Right lobe of liver (tissue), 4 donors: ENCODE measurements at regions not wholly inside any gene's neighbourhood (a gene's known extent, or its start where the extent isn't known, plus 50 kb on each side); places are given as distances from the start of the nearest gene placed in this dataset.

ENCODE experiments used
- CTCF ChIP-seq, 4 donors: fragments of 200-600 bp in 3 of 4; fragments of 450-650 bp in 1 of 4; IDR thresholded peaks; one replicate each; pipeline versions ENCODE4 v1.5.1 to v1.8.0; 2016 to 2022; ENCODE audit warnings: antibody characterized with exemption in 4 of 4, mild to moderate bottlenecking in 2 of 4
- POLR2A ChIP-seq: fragments of 450-650 bp; IDR thresholded peaks from one replicate; pipeline ENCODE4 v1.6.1; 2017; ENCODE audit warnings: antibody characterized with exemption, mild to moderate bottlenecking
- donor health status: DM: no; HTN: no; CAD: no.
- donor health status: DM: no; HTN: no; CAD: no.
- donor health status: DM: no; HTN: yes; CAD: no.

- TF ChIP-seq CTCF (IDR thresholded peaks at IDR 0.05) (no peak), POLR2A (no peak)
These were observed 366.2 kb downstream of the HRH4 start for GRCh38 chr18:24826605-24827004.
